ENCODE measurements at regions not wholly inside any gene's neighbourhood (a gene's known extent, or its start where the extent isn't known, plus 50 kb on each side); places are given as distances from the start of the nearest gene placed in this dataset.

DNA sequence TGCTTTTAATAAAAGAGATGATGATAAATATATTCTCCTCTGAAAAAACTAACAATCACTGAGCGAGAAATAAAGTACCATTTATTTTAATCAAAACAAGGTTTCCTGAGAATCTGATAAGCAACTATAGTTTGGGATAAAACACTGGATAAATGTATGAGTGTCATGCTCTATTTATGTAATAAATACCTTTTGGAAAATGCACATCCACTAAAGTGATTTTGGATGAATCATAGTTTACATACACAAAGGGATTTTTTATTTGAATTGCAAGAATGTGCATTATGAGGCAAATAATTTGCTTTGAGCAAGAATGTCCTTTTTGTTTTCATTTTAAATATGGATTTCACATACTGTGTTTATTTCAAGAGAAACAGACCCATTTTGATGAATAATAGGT, 1483.5 kb downstream of the MRPL39 start:
- in situ Hi-C loops (cut with HindIII; ENCODE audit: low sequenced_read_pairs): no loop called here
- no peak overlapping the region for H3K4me3 ChIP-seq (ENCODE audit: low read depth, low read length)
- no peak for DNase-seq (ENCODE audit: low read depth, low spot score)
- no peak for TF ChIP-seq CTCF (IDR thresholded peaks at IDR 0.05; ENCODE audit: low read depth, low read length)

GRCh38 chr21:24118738-24119459, 1488.4 kb downstream of the MRPL39 start:
- DNase-seq (ENCODE audit: low read depth, low spot score): peak; percentile 19
- in situ Hi-C loops (cut with HindIII; ENCODE audit: low sequenced_read_pairs): no loop called here
- H3K4me3 ChIP-seq (ENCODE audit: low read depth, low read length): no peak overlapping the region
- no peak for TF ChIP-seq CTCF (IDR thresholded peaks at IDR 0.05; ENCODE audit: low read depth, low read length)

- no peak for DNase-seq (ENCODE audit: low read depth, low spot score)
- in situ Hi-C loops (cut with HindIII; ENCODE audit: low sequenced_read_pairs): no loop called here
- no peak for TF ChIP-seq CTCF (IDR thresholded peaks at IDR 0.05; ENCODE audit: low read depth, low read length)
- no peak overlapping the region for H3K4me3 ChIP-seq (ENCODE audit: low read depth, low read length)
Measured at GRCh38 chr21:24115141-24115540, 1492.1 kb downstream of the MRPL39 start.

DNA sequence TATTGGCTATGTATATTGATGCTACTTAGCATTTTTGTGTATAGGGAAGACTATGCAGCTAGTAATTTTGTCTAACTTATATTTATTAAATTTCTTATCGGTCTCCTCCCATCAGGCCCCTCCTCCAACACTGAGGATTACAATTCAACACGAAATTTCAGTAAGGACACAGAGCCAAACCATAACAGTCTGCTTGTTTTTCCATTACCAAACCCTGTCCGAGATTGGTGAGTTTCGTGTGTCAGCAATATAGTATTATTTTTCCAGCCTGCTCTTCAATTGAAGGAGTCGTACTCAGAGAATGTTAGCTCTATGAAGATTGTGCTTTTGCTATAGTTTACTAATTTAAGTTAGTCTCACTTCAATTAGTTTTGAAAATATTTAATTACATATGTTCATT, 1495.3 kb downstream of the MRPL39 start:
- H3K4me3 ChIP-seq (ENCODE audit: low read depth, low read length): no peak overlapping the region

GRCh38 chr21:24110846-24111245, 1496.4 kb downstream of the MRPL39 start:
- in situ Hi-C loops (cut with HindIII; ENCODE audit: low sequenced_read_pairs): no loop called here
- H3K4me3 ChIP-seq (ENCODE audit: low read depth, low read length): no peak overlapping the region
- peak; percentile 48 for DNase-seq (ENCODE audit: low read depth, low spot score)
- no peak for TF ChIP-seq CTCF (IDR thresholded peaks at IDR 0.05; ENCODE audit: low read depth, low read length)

More for the DNA sequence above, 1495.3 kb downstream of the MRPL39 start:
- in situ Hi-C loops (cut with HindIII; ENCODE audit: low sequenced_read_pairs): no loop called here
- no peak for DNase-seq (ENCODE audit: low read depth, low spot score)
- TF ChIP-seq CTCF (IDR thresholded peaks at IDR 0.05; ENCODE audit: low read depth, low read length): no peak

DNA sequence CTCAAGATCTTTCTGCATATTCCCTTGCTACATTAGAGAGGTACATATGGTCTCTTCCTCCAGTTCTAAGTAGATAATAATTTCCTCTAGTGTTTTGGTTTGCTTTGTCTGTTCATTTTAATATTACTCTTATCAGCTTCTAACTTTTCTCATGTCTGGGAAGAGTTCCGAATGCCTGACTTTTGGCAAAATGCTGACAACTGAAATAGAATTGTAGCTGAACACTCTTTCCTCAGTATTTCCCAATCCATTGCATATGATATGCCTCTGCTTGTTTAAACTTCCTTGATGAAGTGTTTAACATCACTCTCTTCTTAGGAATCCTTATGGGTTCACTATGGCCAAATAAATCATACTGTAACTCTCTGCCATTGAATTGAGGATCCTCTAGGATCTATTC, 1510.1 kb downstream of the MRPL39 start:
- in situ Hi-C loops (cut with HindIII; ENCODE audit: low sequenced_read_pairs): no loop called here
- DNase-seq (ENCODE audit: low read depth, low spot score): no peak
- no peak overlapping the region for H3K4me3 ChIP-seq (ENCODE audit: low read depth, low read length)
- TF ChIP-seq CTCF (IDR thresholded peaks at IDR 0.05; ENCODE audit: low read depth, low read length): no peak
